ENCODE measurements at regions not wholly inside any gene's neighbourhood (a gene's known extent, or its start where the extent isn't known, plus 50 kb on each side); places are given as distances from the start of the nearest gene placed in this dataset.

DNA sequence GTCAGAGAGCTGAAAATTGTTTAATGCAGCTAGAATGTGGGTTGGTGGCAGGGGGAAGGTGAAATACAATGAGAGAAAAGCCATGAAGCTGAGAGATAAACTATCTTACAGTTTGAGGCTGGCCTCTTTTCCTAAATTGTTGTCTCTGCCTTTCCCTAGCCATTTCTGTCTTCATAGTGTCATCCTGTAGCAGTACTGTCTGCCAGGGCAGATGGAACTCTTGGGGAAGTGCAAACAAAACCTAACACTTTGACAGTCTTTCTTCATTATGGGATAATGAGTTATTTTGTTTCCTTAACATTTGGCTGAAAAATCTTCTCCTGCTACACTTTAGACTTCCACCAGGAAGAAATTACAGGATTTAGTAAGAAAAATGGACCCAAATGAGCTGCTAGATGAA lies 197.8 kb upstream of the ARX start:
- DNase-seq = peak; percentile 44

DNA sequence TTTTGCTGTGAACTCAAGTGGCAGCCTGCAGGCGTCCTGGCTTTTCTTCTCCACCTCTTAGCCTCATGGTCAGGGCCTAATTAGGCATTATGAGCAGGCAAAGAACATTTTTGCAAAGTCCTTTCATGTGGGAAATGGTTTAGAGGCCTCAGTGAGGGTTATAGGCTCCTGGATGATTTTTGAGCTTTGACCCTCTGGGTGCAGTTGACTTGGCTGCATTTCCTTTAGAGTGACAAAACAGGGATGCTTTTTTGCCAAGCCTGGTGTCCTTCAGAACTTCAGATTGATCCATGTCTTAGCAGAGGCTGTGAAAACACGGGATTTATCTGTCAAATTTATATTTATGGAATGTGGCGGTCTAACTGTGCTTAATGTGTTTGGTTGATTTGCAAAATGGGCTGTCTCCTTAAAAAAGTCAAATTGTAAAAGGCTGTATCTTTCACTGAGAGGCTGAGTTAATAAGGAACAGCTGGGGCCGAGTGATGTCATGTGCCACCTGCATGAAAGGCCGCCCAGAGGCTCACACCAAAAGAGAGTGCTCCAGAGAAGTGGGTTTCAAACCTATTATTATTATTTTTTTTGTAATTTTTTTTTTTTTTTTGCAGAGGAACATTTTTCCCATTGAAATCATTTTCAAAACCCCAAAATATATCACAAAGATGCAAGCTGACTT lies 192.2 kb upstream of the ARX start:
- DNase-seq = peak; percentile 28

DNA sequence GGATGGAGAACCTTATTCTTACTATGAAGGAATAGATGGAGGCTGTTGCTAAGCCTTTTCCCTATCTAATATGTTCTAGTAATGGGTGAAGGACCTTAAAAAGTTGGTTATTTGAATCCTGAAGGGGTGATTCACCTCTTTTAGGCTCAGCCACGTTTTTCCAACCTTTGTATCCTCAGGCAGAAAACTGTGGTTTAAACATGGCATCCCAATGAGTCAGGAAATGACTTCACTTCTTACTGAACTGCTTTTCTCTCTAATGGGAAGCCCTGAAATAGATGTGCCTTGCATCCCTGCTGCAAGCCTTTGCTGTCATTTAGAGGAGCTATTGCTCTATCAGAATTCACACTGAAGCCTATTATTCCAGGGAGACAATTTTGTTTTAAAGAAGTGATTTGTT lies 191.0 kb upstream of the ARX start:
- DNase-seq = peak; percentile 27

GRCh38 chrX:25204182-25204581 lies 188.4 kb upstream of the ARX start:
- DNase-seq = no peak

- peak; percentile 88 for DNase-seq
Observed at GRCh38 chrX:25202827-25203226, 187.1 kb upstream of the ARX start.

DNA sequence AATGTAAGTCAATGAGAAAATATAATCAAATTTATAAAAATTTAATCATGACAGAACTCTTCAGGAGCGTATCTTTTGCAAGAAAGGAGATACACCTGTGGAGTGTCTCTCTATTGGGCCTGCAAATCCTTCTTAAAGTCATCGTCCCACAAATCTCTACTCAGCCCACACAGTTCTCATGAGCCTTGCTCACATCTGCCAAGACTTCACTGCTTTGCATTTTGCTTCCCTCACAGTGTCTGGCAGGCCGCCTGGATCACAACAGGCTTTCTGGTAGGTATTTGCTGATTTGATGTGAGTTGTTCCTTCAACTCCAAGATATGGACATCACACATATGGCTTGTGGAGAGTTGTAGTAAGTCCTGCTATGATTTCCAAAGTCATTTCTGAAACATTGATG lies 183.1 kb upstream of the ARX start:
- DNase-seq = no peak

DNA sequence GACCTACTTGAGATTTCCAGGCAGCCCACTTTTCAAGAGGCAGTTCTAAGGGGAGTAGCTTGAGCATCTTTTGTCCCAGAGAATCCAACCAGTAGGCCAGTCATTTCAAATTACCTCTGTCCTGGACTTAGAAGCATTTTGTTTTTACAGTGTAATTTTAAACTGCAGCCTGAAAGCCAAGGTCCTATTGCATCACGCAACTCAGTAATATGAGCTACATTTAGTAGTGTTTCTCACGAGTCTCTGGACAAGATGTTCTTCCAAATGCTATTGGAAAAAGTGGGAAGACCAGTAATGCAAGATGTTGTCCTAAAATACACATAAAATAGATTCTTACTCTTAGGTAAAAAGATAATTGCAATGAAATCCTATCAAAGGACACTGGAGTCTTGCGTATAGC lies 182.5 kb upstream of the ARX start:
- DNase-seq = no peak

DNA sequence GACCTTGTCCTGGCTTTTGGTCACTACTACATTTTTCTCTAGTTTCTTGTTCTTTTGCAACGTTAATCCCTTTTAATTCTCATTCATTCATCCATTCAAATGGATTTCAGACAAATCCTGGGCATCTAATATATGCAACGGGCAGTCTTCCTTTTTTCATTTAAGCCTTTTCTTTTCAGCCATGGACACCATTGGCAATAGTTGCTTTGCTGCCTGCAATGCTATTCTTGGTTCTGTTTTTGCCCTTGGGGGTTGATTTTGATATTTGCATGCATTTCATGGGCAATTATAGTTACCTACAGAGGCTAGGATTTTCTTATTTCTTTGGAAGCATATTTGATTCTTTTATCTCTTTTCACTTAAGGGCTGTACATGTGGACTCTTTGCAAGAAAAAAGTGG lies 180.5 kb upstream of the ARX start:
- no peak for DNase-seq

DNA sequence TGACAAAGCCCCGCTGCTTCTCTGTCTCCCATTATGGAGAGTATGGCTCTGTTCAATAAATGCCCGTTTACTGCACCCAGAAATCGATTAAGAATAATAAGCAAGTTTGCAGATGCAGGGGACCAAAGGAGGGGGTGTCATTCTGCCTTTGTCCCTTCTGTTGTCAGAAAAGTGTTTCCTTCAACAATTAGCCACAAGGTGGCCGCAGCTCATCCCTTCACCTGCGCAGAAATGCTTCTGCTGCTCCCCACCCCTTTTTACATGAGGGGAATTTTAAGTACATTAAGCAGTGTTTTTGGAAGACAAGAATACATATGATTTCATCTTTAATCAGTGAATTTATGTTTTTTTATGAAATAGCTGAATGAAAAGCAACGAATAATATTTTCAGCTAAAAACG lies 175.6 kb upstream of the ARX start:
- peak; percentile 21 for DNase-seq

- no peak for DNase-seq
Observed at GRCh38 chrX:25181775-25182174, 166.0 kb upstream of the ARX start.

DNA sequence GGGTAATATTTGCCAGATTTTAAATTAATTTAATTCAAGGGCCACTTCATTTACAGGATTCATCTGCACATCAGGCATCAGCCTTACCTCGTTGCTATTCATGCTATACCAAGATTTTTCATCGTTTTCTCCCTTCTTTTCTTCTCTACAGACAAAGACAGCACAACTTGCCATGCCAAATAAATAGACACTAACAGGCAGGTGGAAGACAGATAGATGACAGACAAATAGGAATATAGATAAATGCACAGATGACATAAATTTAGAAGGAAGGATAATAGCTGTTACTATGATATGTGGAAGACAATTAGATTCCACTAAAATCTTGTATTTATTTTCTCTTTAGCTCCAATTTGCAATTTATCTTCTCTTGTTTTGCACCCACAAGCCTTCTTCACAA lies 164.5 kb upstream of the ARX start:
- no peak for DNase-seq

DNA sequence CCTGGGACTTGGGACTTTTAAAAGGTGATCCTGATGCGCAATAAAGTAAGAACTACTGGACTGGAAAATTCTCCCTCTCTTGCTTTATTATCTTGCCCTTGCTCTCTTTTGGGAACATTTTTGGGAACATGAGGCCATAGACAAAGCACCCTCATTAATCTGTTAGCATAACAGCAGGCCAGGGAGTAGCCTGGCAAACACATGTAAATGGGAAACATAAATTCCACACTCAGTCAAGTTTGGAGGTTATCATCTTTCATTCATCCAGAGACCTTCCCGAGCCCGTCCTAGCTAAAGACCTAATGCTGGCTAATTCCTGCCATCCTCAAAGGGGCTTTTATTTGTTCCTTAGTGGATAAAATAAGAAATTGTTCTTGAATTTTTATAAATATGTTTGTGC lies 162.8 kb upstream of the ARX start:
- peak; percentile 3 for DNase-seq

DNA sequence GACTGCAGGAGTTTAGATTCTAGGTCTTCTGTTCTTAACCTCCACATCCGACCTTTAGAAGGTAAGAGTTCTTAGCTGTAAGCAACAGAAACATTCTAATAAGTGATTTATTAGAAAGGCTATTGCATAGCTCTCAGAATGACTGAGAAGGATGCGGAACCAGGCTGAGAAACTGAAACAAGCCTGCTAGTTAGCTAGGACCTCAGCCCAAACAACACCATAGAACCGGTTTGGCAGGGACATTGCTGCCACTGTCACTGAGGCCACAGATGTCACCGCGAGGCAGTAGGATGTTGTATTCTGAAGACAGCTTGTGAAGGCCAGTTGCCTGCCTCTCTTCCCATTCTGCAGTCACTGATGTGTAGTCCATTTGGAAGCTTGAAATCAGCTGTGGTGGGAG lies 160.0 kb upstream of the ARX start:
- no peak for DNase-seq

GRCh38 chrX:25175171-25175570 lies 159.4 kb upstream of the ARX start:
- DNase-seq = no peak

- no peak for DNase-seq
Observed at GRCh38 chrX:25166546-25166945, 150.8 kb upstream of the ARX start.

- DNase-seq = no peak
Observed at GRCh38 chrX:25166145-25166544, 150.4 kb upstream of the ARX start.

GRCh38 chrX:25158635-25159034 lies 142.9 kb upstream of the ARX start:
- no peak for DNase-seq

DNA sequence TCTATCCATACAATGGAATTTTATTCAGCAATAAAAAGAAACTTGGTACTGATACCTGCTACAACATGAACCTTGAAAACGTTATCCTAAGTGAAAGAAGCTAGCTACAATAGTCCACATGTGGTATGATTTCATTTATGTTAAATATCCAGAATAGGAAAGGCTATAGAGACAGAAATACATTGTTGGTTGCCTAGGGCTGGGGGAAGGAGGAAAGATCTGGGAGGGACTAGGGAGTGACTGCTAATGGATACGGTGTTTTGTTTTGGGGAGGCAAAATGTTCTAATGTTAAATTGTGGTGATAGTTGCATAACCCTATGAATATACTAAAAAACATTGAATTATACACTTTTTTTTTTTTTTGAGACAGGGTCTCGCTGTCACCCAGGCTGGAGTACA lies 141.1 kb upstream of the ARX start:
- DNase-seq = no peak

- peak; percentile 57 for DNase-seq
Observed at GRCh38 chrX:25156323-25156722, 140.6 kb upstream of the ARX start.

DNA sequence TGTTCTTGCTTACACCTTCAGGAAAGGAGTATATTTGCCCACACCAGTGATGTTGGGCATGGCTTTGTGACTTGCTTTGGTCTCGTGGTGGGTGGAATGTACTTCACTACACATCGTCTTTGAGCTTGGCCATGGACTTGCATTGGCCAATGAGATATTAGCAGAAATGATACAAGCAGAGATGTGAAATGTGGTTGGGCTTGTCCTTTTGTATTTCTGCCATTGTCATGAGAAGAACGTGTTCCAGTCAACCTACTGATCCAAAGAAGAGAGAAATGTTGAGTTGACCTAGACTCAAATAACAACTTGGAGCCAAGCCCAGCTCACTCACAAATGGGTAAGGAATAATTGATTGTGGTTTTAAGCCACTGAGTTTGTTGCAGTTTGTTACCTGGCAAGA lies 138.4 kb upstream of the ARX start:
- DNase-seq = no peak

GRCh38 chrX:25151749-25152148 lies 136.0 kb upstream of the ARX start:
- DNase-seq = no peak

GRCh38 chrX:25144043-25144940 lies 128.5 kb upstream of the ARX start:
- peak; percentile 65 for DNase-seq

GRCh38 chrX:25143596-25143995 lies 127.8 kb upstream of the ARX start:
- DNase-seq = no peak

DNA sequence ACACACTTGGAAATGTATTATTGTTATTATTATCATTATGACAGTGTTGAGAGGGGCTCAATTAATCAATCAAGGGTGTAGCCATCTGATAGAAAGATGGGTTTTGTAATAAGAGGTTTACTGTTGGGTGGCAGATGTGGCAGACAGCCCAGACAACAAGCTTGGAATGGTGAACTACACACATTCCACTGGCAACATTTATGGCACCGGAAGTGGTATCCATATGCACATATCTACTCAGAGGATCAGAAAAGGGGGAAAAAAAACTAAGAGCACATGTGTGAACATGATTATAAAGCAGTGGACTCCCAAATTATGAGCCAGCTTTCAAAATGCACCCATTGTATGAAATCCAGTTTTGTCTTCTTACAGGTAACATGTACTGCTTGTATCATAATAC lies 125.9 kb upstream of the ARX start:
- DNase-seq = no peak

DNA sequence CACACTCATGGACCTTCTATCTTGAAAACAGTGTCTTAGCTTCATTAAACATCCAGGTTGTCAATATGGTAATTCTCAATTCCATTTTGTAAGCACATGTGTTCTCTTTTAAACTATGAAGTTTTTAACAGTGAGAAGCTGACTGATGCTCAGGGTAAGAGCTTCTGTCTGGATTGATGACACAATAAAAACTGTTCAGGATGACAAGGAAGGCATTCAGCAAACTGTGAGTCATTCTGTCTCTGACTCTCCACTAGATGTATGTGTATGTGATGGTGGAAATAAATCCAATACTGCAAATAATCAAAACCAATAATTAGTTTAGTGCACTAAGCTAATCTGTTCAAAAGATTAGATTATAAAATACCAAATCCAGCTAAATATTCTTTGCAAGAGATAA lies 115.3 kb upstream of the ARX start:
- no peak for DNase-seq
